GM23338 (cell line): ENCODE measurements at regions not wholly inside any gene's neighbourhood (a gene's known extent, or its start where the extent isn't known, plus 50 kb on each side); places are given as distances from the start of the nearest gene placed in this dataset.

ENCODE experiments used
- CREB1 ChIP-seq: fragments of 250-450 bp; sonication (Bioruptor Pico); IDR thresholded peaks from 2 replicates; pipeline ENCODE4 v1.5.0; 2020; ENCODE audit warnings: low read depth, mild to moderate bottlenecking, moderate library complexity
- EZH2 ChIP-seq: fragments of 200-600 bp; sonication (generic); IDR thresholded peaks from one replicate; pipeline ENCODE4 v1.8.0; 2017; ENCODE audit warnings: antibody characterized with exemption, mild to moderate bottlenecking, low read depth; ENCODE audit not compliant: unreplicated experiment
- EZH2phosphoT487 ChIP-seq: fragments of 200-600 bp; sonication (generic); IDR thresholded peaks from one replicate; pipeline ENCODE4 v1.8.1; 2018; ENCODE audit warnings: antibody characterized with exemption; ENCODE audit not compliant: unreplicated experiment
- JUNB ChIP-seq: IDR thresholded peaks from one replicate; pipeline ENCODE4 v1.6.1; 2016; ENCODE audit warnings: antibody characterized with exemption; ENCODE audit not compliant: unreplicated experiment
- NANOG ChIP-seq: IDR thresholded peaks from 2 replicates; pipeline ENCODE4 v1.6.1; 2016; ENCODE audit warnings: antibody characterized with exemption, borderline replicate concordance
- POLR2AphosphoS5 ChIP-seq: IDR thresholded peaks from 2 replicates; pipeline ENCODE4 v1.6.1; 2016; ENCODE audit warnings: antibody characterized with exemption, low read depth
- STAT1 ChIP-seq: IDR thresholded peaks from one replicate; pipeline ENCODE4 v1.6.1; 2016; ENCODE audit warnings: antibody characterized with exemption; ENCODE audit not compliant: unreplicated experiment
- ZNF114 ChIP-seq: fragments of 250-450 bp; sonication (Bioruptor Pico); IDR thresholded peaks from 2 replicates; pipeline ENCODE4 v1.5.0; 2020; ENCODE audit warnings: mild to moderate bottlenecking, moderate library complexity
- ZNF331 ChIP-seq: fragments of 250-450 bp; sonication (Bioruptor Pico); IDR thresholded peaks from 2 replicates; pipeline ENCODE4 v1.5.0; 2020; ENCODE audit warnings: low read depth, mild to moderate bottlenecking, moderate library complexity
- TF ChIP-seq, protein P1 (sequence below), 2 experiments: fragments of 200-600 bp in 1 of 2; sonication (generic) in 1 of 2; conservative IDR thresholded peaks; 2 replicates each; pipeline versions ENCODE4 v1.5.1 to v1.6.1; 2016 to 2017; ENCODE audit warnings: antibody characterized with exemption in 2 of 2, low read depth in 2 of 2, mild to moderate bottlenecking in 2 of 2, moderate library complexity in 1 of 2
- TF ChIP-seq, protein P2 (sequence below): IDR thresholded peaks from 2 replicates; pipeline ENCODE4 v1.6.1; 2016; ENCODE audit warnings: antibody characterized with exemption
- TF ChIP-seq, protein P3 (sequence below): IDR thresholded peaks from one replicate; pipeline ENCODE4 v1.6.1; 2018; ENCODE audit warnings: antibody characterized with exemption; ENCODE audit not compliant: unreplicated experiment
- TF ChIP-seq, protein P4 (sequence below): fragments of 250-450 bp; sonication (Bioruptor Pico); IDR thresholded peaks from 2 replicates; pipeline ENCODE4 v1.5.0; 2020; ENCODE audit warnings: mild to moderate bottlenecking, moderate library complexity

DNA sequence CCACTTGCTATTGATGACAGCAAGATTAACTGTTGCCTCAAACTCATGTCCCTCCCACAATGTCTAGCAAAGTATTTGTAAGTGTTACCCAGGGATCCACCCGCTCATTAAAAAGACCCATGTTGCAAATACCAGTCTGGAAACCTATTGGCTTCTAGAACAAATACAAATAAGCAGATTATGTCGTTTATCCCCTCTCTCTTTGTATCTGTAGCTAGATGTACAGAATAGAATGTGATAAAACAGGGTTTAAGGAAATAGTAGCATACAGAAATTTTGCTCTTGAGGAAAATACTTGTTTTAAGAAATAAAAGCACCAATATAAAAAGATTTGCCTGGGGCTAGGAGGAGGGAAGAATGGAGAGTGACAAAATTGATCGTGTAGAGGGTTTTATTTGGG lies 142.7 kb upstream of the ZIC3 start:
- TF ChIP-seq, protein P1, sequence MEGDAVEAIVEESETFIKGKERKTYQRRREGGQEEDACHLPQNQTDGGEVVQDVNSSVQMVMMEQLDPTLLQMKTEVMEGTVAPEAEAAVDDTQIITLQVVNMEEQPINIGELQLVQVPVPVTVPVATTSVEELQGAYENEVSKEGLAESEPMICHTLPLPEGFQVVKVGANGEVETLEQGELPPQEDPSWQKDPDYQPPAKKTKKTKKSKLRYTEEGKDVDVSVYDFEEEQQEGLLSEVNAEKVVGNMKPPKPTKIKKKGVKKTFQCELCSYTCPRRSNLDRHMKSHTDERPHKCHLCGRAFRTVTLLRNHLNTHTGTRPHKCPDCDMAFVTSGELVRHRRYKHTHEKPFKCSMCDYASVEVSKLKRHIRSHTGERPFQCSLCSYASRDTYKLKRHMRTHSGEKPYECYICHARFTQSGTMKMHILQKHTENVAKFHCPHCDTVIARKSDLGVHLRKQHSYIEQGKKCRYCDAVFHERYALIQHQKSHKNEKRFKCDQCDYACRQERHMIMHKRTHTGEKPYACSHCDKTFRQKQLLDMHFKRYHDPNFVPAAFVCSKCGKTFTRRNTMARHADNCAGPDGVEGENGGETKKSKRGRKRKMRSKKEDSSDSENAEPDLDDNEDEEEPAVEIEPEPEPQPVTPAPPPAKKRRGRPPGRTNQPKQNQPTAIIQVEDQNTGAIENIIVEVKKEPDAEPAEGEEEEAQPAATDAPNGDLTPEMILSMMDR (conservative IDR thresholded peaks at IDR 0.05; ENCODE audit: low read depth in 2 of 2), result no peak
- TF ChIP-seq EZH2, result no peak
- no peak for TF ChIP-seq POLR2AphosphoS5
- TF ChIP-seq, protein P2, sequence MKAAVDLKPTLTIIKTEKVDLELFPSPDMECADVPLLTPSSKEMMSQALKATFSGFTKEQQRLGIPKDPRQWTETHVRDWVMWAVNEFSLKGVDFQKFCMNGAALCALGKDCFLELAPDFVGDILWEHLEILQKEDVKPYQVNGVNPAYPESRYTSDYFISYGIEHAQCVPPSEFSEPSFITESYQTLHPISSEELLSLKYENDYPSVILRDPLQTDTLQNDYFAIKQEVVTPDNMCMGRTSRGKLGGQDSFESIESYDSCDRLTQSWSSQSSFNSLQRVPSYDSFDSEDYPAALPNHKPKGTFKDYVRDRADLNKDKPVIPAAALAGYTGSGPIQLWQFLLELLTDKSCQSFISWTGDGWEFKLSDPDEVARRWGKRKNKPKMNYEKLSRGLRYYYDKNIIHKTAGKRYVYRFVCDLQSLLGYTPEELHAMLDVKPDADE, result no peak
- no peak for TF ChIP-seq CREB1 (CRISPR knock-in tag)
- no peak for TF ChIP-seq ZNF331 (CRISPR knock-in tag)
- TF ChIP-seq, protein P3, sequence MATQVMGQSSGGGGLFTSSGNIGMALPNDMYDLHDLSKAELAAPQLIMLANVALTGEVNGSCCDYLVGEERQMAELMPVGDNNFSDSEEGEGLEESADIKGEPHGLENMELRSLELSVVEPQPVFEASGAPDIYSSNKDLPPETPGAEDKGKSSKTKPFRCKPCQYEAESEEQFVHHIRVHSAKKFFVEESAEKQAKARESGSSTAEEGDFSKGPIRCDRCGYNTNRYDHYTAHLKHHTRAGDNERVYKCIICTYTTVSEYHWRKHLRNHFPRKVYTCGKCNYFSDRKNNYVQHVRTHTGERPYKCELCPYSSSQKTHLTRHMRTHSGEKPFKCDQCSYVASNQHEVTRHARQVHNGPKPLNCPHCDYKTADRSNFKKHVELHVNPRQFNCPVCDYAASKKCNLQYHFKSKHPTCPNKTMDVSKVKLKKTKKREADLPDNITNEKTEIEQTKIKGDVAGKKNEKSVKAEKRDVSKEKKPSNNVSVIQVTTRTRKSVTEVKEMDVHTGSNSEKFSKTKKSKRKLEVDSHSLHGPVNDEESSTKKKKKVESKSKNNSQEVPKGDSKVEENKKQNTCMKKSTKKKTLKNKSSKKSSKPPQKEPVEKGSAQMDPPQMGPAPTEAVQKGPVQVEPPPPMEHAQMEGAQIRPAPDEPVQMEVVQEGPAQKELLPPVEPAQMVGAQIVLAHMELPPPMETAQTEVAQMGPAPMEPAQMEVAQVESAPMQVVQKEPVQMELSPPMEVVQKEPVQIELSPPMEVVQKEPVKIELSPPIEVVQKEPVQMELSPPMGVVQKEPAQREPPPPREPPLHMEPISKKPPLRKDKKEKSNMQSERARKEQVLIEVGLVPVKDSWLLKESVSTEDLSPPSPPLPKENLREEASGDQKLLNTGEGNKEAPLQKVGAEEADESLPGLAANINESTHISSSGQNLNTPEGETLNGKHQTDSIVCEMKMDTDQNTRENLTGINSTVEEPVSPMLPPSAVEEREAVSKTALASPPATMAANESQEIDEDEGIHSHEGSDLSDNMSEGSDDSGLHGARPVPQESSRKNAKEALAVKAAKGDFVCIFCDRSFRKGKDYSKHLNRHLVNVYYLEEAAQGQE, result no peak
- TF ChIP-seq EZH2phosphoT487, result no peak
- no peak for TF ChIP-seq JUNB
- TF ChIP-seq NANOG, result no peak
- TF ChIP-seq STAT1, result no peak
- no peak for TF ChIP-seq ZNF114 (CRISPR knock-in tag)
- TF ChIP-seq, protein P4, sequence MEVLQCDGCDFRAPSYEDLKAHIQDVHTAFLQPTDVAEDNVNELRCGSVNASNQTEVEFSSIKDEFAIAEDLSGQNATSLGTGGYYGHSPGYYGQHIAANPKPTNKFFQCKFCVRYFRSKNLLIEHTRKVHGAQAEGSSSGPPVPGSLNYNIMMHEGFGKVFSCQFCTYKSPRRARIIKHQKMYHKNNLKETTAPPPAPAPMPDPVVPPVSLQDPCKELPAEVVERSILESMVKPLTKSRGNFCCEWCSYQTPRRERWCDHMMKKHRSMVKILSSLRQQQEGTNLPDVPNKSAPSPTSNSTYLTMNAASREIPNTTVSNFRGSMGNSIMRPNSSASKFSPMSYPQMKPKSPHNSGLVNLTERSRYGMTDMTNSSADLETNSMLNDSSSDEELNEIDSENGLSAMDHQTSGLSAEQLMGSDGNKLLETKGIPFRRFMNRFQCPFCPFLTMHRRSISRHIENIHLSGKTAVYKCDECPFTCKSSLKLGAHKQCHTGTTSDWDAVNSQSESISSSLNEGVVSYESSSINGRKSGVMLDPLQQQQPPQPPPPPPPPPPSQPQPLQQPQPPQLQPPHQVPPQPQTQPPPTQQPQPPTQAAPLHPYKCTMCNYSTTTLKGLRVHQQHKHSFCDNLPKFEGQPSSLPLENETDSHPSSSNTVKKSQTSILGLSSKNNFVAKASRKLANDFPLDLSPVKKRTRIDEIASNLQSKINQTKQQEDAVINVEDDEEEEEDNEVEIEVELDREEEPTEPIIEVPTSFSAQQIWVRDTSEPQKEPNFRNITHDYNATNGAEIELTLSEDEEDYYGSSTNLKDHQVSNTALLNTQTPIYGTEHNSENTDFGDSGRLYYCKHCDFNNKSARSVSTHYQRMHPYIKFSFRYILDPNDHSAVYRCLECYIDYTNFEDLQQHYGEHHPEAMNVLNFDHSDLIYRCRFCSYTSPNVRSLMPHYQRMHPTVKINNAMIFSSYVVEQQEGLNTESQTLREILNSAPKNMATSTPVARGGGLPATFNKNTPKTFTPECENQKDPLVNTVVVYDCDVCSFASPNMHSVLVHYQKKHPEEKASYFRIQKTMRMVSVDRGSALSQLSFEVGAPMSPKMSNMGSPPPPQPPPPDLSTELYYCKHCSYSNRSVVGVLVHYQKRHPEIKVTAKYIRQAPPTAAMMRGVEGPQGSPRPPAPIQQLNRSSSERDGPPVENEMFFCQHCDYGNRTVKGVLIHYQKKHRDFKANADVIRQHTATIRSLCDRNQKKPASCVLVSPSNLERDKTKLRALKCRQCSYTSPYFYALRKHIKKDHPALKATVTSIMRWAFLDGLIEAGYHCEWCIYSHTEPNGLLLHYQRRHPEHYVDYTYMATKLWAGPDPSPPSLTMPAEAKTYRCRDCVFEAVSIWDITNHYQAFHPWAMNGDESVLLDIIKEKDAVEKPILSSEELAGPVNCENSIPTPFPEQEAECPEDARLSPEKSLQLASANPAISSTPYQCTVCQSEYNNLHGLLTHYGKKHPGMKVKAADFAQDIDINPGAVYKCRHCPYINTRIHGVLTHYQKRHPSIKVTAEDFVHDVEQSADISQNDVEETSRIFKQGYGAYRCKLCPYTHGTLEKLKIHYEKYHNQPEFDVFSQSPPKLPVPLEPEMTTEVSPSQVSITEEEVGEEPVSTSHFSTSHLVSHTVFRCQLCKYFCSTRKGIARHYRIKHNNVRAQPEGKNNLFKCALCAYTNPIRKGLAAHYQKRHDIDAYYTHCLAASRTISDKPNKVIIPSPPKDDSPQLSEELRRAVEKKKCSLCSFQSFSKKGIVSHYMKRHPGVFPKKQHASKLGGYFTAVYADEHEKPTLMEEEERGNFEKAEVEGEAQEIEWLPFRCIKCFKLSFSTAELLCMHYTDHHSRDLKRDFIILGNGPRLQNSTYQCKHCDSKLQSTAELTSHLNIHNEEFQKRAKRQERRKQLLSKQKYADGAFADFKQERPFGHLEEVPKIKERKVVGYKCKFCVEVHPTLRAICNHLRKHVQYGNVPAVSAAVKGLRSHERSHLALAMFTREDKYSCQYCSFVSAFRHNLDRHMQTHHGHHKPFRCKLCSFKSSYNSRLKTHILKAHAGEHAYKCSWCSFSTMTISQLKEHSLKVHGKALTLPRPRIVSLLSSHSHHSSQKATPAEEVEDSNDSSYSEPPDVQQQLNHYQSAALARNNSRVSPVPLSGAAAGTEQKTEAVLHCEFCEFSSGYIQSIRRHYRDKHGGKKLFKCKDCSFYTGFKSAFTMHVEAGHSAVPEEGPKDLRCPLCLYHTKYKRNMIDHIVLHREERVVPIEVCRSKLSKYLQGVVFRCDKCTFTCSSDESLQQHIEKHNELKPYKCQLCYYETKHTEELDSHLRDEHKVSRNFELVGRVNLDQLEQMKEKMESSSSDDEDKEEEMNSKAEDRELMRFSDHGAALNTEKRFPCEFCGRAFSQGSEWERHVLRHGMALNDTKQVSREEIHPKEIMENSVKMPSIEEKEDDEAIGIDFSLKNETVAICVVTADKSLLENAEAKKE (CRISPR knock-in tag), result no peak
